K562 (cell line): ENCODE measurements at regions not wholly inside any gene's neighbourhood (a gene's known extent, or its start where the extent isn't known, plus 50 kb on each side); places are given as distances from the start of the nearest gene placed in this dataset.
"Not testable (repeated sequence)": the region's sequence is repeated elsewhere in the genome, so short reads cannot be mapped to it uniquely, and the experiment has no call there.

Source experiments
- ATAC-seq: fragments of 200-7000 bp; cut with Tn5 transposase; 3 replicates; pipeline ENCODE4 v1.9.1; 2020; ENCODE audit warnings: moderate library complexity
- BruUV-seq: library from RNA; stranded (reverse); fragments of 400-500 nt; replicated peaks from 2 replicates; lab custom pipeline; 2021; lab: Mats Ljungman, UMichigan
- CTCF ChIA-PET: fragments of 300-600 bp; formaldehyde crosslinking; extraction: SDS; loops from one replicate; lab custom pipeline; 2021; ENCODE audit warnings: low intra/inter-chr PET ratio; lab: Yijun Ruan, JAX
- POLR2A ChIA-PET: fragments of 300-600, 350-650 bp; sonication (Branson Sonifier 250); formaldehyde crosslinking; extraction: SDS; loops from one replicate; lab custom pipeline; 2021; ENCODE audit warnings: antibody characterized with exemption, inconsistent platforms; lab: Yijun Ruan, JAX
- DNase-seq, 4 experiments: peaks; one replicate each; pipeline versions ENCODE4 v3.0.0 to v3.0.0-alpha.2; 2011 to 2018; ENCODE audit warnings: low spot score in 3 of 4, mixed read lengths in 3 of 4; ENCODE audit errors: extremely low read depth in 1 of 4
- FAIRE-seq: peaks from 2 replicates; lab custom pipeline; 2011; peaks lifted over from hg19 to GRCh38; lab: Jason Lieb, UNC
- H2AFZ ChIP-seq: 2 replicates; pipeline ENCODE4 v1.6.0; 2011; ENCODE audit warnings: low read depth, low read length, control low read depth, inconsistent platforms
- H3K27ac ChIP-seq: fragments of 200-600 bp; 3 replicates; pipeline ENCODE4 v1.8.0; 2011; ENCODE audit warnings: low read depth, mild to moderate bottlenecking, control low read depth, inconsistent platforms, low read length, moderate library complexity, mixed read lengths; ENCODE audit errors: extremely low read depth
- H3K27me3 ChIP-seq, 2 experiments: fragments of 300-600 bp in 1 of 2; 2 replicates in 1 of 2; 3 replicates in 1 of 2; pipeline versions ENCODE4 v1.6.0 to v1.8.0; 2011; ENCODE audit warnings: inconsistent platforms in 2 of 2, low read length in 2 of 2, mild to moderate bottlenecking in 1 of 2, mixed read lengths in 1 of 2, moderate library complexity in 1 of 2; ENCODE audit not compliant: control insufficient read depth in 2 of 2, insufficient read depth in 2 of 2
- H3K36me3 ChIP-seq: fragments of 300-600 bp; 3 replicates; pipeline ENCODE4 v1.8.0; 2011; ENCODE audit warnings: mild to moderate bottlenecking, low read length, inconsistent platforms; ENCODE audit not compliant: control insufficient read depth, insufficient read depth
- H3K4me1 ChIP-seq, 2 experiments: fragments of 200-600 bp in 1 of 2; replicated peaks in 1 of 2; 2 replicates in 1 of 2; 3 replicates in 1 of 2; pipeline versions ENCODE4 v1.5.1 to v1.8.0; 2011; ENCODE audit warnings: inconsistent platforms in 2 of 2, low read length in 2 of 2, mild to moderate bottlenecking in 1 of 2, mixed read lengths in 1 of 2, moderate library complexity in 1 of 2; ENCODE audit not compliant: control insufficient read depth in 2 of 2, insufficient read depth in 2 of 2
- H3K4me2 ChIP-seq: 2 replicates; pipeline ENCODE4 v1.6.1; 2011; ENCODE audit warnings: low read length, control low read depth, inconsistent platforms, mixed read lengths; ENCODE audit not compliant: insufficient read depth
- H3K4me3 ChIP-seq: fragments of 200-600 bp; sonication (generic), shearing (Covaris generic); 2 replicates; pipeline ENCODE4 v1.5.1; 2016; ENCODE audit warnings: control low read depth, inconsistent platforms
- H3K79me2 ChIP-seq: fragments of 200-600 bp; 3 replicates; pipeline ENCODE4 v1.8.0; 2011; ENCODE audit warnings: low read length, inconsistent platforms; ENCODE audit not compliant: control insufficient read depth, insufficient read depth
- H3K9ac ChIP-seq, 2 experiments: 2 replicates each; pipeline versions ENCODE4 v1.6.0 to v1.6.1; 2011; ENCODE audit warnings: low read depth in 2 of 2, low read length in 2 of 2, control low read depth in 1 of 2, inconsistent platforms in 1 of 2, mild to moderate bottlenecking in 1 of 2, mixed read lengths in 1 of 2; ENCODE audit not compliant: insufficient read depth in 1 of 2
- H3K9me1 ChIP-seq: one replicate; pipeline ENCODE4 v1.6.0; 2011; ENCODE audit warnings: inconsistent platforms, mild to moderate bottlenecking, low read length, moderate library complexity; ENCODE audit not compliant: control insufficient read depth, insufficient read depth
- H3K9me3 ChIP-seq: replicated peaks from 2 replicates; pipeline ENCODE4 v1.5.1; 2011; ENCODE audit warnings: low read depth, low read length, inconsistent platforms; ENCODE audit not compliant: control insufficient read depth, insufficient read depth
- H4K20me1 ChIP-seq: replicated peaks from 2 replicates; pipeline ENCODE4 v1.6.1; 2011; ENCODE audit warnings: low read length, inconsistent platforms, mixed read lengths; ENCODE audit not compliant: control insufficient read depth, insufficient read depth
- RAD21 ChIP-seq, 2 experiments: fragments of 250-450 bp in 1 of 2; fragments of 450-650 bp in 1 of 2; sonication (Bioruptor Pico) in 1 of 2; formaldehyde crosslinking in 1 of 2; IDR thresholded peaks in 1 of 2; conservative IDR thresholded peaks in 1 of 2; 2 replicates each; pipeline versions ENCODE4 v1.4.0 to v1.8.0; 2020 to 2022; ENCODE audit warnings: mild to moderate bottlenecking in 2 of 2, moderate library complexity in 1 of 2
- WGBS: fragments of 100-300 bp; shearing (Covaris generic); methylation state at CpG from one replicate; pipeline ENCODE4 v1.1.6; 2016; ENCODE audit warnings: low coverage, mixed read lengths; ENCODE audit not compliant: insufficient coverage; ENCODE audit errors: missing lambda C conversion rate; 5-methylcytosine and 5-hydroxymethylcytosine counted together
- in situ Hi-C: fragments of 300-500 bp; cut with MboI; formaldehyde crosslinking; loops from 4 replicates; pipeline ENCODE4 v1.15.0; 2018; ENCODE audit warnings: inconsistent platforms, mixed read lengths
- intact Hi-C: fragments of 100-400 bp; cut with micrococcal nuclease; formaldehyde crosslinking; loops from 2 replicates; pipeline ENCODE4 v1.14.2; 2022
- TF ChIP-seq, protein P1 (sequence below), 3 experiments: IDR thresholded peaks in 2 of 3; conservative IDR thresholded peaks in 1 of 3; 2 replicates each; pipeline ENCODE4 v1.5.1; 2011 to 2012; ENCODE audit warnings: low read length in 3 of 3, mild to moderate bottlenecking in 3 of 3, control low read depth in 2 of 3, improper control_type of control experiment in 1 of 3, inconsistent platforms in 1 of 3, low read depth in 1 of 3, mixed read lengths in 1 of 3, moderate library complexity in 1 of 3; ENCODE audit not compliant: insufficient read depth in 2 of 3

DNA sequence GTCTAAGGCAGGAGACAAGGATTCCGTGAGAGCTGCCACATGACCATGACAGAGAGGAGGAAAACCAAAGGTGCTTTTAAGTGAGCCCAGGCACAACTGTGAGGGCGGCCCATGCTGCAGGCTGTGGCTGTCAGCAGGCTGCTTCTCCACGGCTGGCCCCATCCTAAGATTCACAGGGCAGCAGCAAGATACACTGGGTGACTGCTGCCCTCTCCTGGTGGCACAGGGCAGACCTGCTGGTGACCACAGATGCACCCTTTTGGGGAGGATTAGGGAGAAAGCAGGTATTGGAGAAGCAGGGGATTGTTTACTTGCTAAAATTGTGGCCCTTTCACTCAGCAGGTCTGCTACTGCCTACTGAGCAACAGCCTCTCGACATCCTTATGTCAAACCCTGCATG is 125.4 kb upstream of the ALDH3B2 start:
- H3K9ac ChIP-seq, H3K27me3 ChIP-seq, CTCF ChIA-PET, ATAC-seq, H3K79me2 ChIP-seq, BruUV-seq, H3K36me3 ChIP-seq, H3K9me1 ChIP-seq, H4K20me1 ChIP-seq, H3K4me1 ChIP-seq, DNase-seq, H3K4me3 ChIP-seq, H2AFZ ChIP-seq, POLR2A ChIA-PET, H3K27ac ChIP-seq, H3K4me2 ChIP-seq, H3K9me3 ChIP-seq: not testable (repeated sequence)
- intact Hi-C loops (loop anchor here (10.0 kb wide), 1 partner anchor 155 kb away; no protein-coding TSS in a partner anchor), in situ Hi-C loops (loop anchor here (10.0 kb wide), 1 partner anchor 135 kb away; no protein-coding TSS in a partner anchor)
- FAIRE-seq, result peak; percentile 71
- WGBS, result 36% methylated on average over 3 of the region's 4 CpGs
- TF ChIP-seq RAD21 (CRISPR knock-in tag; conservative IDR thresholded peaks at IDR 0.05 in 1 of 2, IDR thresholded peaks at IDR 0.05 in 1 of 2), result peak; percentile 41 to 43
- TF ChIP-seq, protein P1, sequence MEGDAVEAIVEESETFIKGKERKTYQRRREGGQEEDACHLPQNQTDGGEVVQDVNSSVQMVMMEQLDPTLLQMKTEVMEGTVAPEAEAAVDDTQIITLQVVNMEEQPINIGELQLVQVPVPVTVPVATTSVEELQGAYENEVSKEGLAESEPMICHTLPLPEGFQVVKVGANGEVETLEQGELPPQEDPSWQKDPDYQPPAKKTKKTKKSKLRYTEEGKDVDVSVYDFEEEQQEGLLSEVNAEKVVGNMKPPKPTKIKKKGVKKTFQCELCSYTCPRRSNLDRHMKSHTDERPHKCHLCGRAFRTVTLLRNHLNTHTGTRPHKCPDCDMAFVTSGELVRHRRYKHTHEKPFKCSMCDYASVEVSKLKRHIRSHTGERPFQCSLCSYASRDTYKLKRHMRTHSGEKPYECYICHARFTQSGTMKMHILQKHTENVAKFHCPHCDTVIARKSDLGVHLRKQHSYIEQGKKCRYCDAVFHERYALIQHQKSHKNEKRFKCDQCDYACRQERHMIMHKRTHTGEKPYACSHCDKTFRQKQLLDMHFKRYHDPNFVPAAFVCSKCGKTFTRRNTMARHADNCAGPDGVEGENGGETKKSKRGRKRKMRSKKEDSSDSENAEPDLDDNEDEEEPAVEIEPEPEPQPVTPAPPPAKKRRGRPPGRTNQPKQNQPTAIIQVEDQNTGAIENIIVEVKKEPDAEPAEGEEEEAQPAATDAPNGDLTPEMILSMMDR (IDR thresholded peaks at IDR 0.05 in 2 of 3, conservative IDR thresholded peaks at IDR 0.05 in 1 of 3; ENCODE audit: insufficient read depth in 2 of 3, low read depth in 1 of 3, low read length in 3 of 3), result peak in 2 of 3 experiments; percentile 31 to 36; a peak in 3 of 6 replicates

DNA sequence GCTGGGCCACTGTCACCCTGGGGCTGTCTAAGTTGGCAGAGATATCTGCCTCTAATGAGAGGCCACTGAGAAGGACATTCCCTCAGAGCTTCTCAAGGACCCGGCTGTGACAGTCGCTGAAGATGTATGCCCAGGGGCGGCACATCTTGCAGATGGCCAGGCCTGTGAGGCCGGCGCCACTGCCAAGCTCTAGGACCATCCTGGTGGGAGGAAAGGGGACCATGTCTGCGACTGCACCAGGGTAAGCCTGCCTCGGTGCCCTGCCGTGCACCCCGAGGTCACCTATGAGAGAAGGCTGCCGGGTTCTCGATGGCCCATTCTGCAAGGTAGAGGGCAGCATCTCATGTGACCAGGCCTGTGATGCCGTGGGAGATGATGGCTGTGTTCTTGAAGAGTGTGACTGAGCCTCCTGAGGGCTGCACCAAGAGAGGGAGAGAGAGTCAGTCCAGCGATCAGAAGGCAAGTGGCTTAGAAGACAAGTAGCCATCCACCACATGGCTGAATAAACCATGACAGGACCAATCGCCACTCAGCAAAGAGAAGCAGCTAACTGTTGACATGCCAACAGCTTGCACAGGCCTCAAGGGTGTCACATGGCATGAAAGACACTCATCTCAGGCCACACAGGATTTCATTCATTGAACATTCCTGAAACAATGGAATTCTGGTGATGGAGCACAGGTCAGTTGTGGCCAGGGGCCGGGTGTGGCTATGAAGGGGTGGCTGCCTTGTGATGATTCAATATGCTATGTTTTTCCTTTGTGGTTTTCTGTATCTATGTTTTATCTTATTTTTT is 123.5 kb upstream of the ALDH3B2 start:
- H4K20me1 ChIP-seq, ATAC-seq, H3K27ac ChIP-seq, H3K4me1 ChIP-seq, H3K9ac ChIP-seq, H3K36me3 ChIP-seq, H3K9me1 ChIP-seq, H3K9me3 ChIP-seq, POLR2A ChIA-PET, H3K4me3 ChIP-seq, H3K79me2 ChIP-seq, BruUV-seq, DNase-seq, FAIRE-seq, H3K4me2 ChIP-seq, intact Hi-C loops, H2AFZ ChIP-seq, H3K27me3 ChIP-seq: not testable (repeated sequence)
- CTCF ChIA-PET, result interaction anchor here (0.6 kb wide), 1 partner anchor 113 kb away, joined by 5 read pairs; no protein-coding TSS in a partner anchor
- 66% methylated on average over 12 of the region's 15 CpGs for WGBS
- in situ Hi-C loops, result loop anchor here (10.0 kb wide), 1 partner anchor 133 kb away; no protein-coding TSS in a partner anchor
